ENCODE measurements at regions not wholly inside any gene's neighbourhood (a gene's known extent, or its start where the extent isn't known, plus 50 kb on each side); places are given as distances from the start of the nearest gene placed in this dataset.

DNA sequence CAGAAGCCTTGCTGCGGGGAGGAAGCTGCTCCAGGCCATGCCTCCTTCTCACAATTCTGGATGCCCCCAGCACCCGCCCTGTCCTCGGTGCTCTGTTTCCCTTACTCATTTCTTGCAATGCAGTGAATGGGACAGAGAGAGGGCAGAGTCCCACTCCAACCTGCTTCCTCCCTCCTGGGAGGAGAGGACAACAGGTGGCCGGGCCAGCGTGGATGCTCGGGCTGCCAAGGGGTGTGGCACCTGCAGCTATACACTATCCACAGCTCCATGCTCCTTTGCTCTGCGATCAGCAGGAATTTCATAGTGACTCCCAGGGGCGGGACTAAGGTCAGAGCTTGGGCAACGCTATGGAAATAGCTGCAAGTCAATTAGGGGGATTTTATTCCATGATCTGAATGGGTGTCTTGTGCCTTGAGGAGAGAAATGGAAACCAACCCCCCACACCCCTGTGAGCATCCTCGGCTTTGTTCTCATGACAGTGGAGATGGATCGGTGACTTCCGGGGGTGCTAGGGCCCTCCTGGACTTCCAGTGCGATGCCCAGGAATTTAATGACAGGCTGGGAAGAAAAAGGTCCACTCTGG lies 192.5 kb downstream of the MYLK4 start:
- BruUV-seq (replicated peaks): no TSS peak
- peaks cover under 1% of the 10 kb centered on the region; the same call in 1 of the 2 replicates for H3K4me1 ChIP-seq (ENCODE audit: insufficient read depth, low read length)
- ChIA-PET POLR2A (no interaction called here), CTCF (ENCODE audit: low intra/inter-chr PET ratio, low total read pairs) (no interaction called here)
- DNase-seq (ENCODE audit: low spot score) (no peak), FAIRE-seq (no peak), ATAC-seq (peak; percentile 29; the same call in 2 of the 3 replicates)
- WGBS (ENCODE audit: low lambda C conversion rate): 51% methylated on average over 13 of the region's 13 CpGs
- H3K36me3 ChIP-seq (replicated peaks in 1 of 2; ENCODE audit: control insufficient read depth in 1 of 2, insufficient read depth in 2 of 2, low read length in 2 of 2): no peaks in the 10 kb centered on the region
- no peak overlapping the region for H3K4me2 ChIP-seq (ENCODE audit: low read depth, low read length)
- H3K27me3 ChIP-seq (ENCODE audit: control insufficient read depth in 1 of 2, insufficient read depth in 2 of 2, low read length in 2 of 2): peaks cover 3 to 59% of the 10 kb centered on the region in 2 experiments; a peak in 4 of 5 replicates
- no peak overlapping the region for H3K9ac ChIP-seq (ENCODE audit: insufficient read depth, low read depth, low read length)
- in situ Hi-C loops (cut with HindIII; ENCODE audit: extremely low pct_ligation_motif_present, low pct_unique_long_range_greater_than_20kb) (no loop called here), intact Hi-C loops (cut with micrococcal nuclease; ENCODE audit: unreplicated experiment) (no loop called here)
- H3K27ac ChIP-seq (ENCODE audit: extremely low read length, insufficient read depth, low read length): no peak overlapping the region
- H3K9me3 ChIP-seq (ENCODE audit: low read length): no peaks in the 10 kb centered on the region
- H3K79me2 ChIP-seq (ENCODE audit: insufficient read depth, low read length): no peaks in the 10 kb centered on the region
- H2AFZ ChIP-seq (ENCODE audit: low read length): no peak overlapping the region
- H3K4me3 ChIP-seq (replicated peaks in 1 of 3; ENCODE audit: insufficient read depth in 1 of 3, low read depth in 2 of 3, low read length in 3 of 3): no peak overlapping the region
- H4K20me1 ChIP-seq (ENCODE audit: insufficient read depth, low read length): no peaks in the 10 kb centered on the region
- TF ChIP-seq, protein P1, sequence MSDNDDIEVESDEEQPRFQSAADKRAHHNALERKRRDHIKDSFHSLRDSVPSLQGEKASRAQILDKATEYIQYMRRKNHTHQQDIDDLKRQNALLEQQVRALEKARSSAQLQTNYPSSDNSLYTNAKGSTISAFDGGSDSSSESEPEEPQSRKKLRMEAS (IDR thresholded peaks at IDR 0.05): no peak
- TF ChIP-seq, protein P2, sequence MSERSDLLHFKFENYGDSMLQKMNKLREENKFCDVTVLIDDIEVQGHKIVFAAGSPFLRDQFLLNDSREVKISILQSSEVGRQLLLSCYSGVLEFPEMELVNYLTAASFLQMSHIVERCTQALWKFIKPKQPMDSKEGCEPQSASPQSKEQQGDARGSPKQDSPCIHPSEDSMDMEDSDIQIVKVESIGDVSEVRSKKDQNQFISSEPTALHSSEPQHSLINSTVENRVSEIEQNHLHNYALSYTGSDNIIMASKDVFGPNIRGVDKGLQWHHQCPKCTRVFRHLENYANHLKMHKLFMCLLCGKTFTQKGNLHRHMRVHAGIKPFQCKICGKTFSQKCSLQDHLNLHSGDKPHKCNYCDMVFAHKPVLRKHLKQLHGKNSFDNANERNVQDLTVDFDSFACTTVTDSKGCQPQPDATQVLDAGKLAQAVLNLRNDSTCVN (CRISPR knock-in tag; IDR thresholded peaks at IDR 0.05; ENCODE audit: borderline replicate concordance): no peak
- TF ChIP-seq, protein P3, sequence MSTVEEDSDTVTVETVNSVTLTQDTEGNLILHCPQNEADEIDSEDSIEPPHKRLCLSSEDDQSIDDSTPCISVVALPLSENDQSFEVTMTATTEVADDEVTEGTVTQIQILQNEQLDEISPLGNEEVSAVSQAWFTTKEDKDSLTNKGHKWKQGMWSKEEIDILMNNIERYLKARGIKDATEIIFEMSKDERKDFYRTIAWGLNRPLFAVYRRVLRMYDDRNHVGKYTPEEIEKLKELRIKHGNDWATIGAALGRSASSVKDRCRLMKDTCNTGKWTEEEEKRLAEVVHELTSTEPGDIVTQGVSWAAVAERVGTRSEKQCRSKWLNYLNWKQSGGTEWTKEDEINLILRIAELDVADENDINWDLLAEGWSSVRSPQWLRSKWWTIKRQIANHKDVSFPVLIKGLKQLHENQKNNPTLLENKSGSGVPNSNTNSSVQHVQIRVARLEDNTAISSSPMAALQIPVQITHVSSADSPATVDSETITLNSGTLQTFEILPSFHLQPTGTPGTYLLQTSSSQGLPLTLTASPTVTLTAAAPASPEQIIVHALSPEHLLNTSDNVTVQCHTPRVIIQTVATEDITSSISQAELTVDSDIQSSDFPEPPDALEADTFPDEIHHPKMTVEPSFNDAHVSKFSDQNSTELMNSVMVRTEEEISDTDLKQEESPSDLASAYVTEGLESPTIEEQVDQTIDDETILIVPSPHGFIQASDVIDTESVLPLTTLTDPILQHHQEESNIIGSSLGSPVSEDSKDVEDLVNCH (CRISPR knock-in tag; IDR thresholded peaks at IDR 0.05): no peak
- no peak for TF ChIP-seq TAF1 (CRISPR knock-in tag; IDR thresholded peaks at IDR 0.05)
- TF ChIP-seq HDAC1 (CRISPR knock-in tag; IDR thresholded peaks at IDR 0.05): no peak
- no peak for TF ChIP-seq ZFY (CRISPR knock-in tag; IDR thresholded peaks at IDR 0.05)
- TF ChIP-seq SP5 (CRISPR knock-in tag; IDR thresholded peaks at IDR 0.05; ENCODE audit: borderline replicate concordance, low read depth): no peak
- no peak for TF ChIP-seq ZNF30 (CRISPR knock-in tag; IDR thresholded peaks at IDR 0.05)
- TF ChIP-seq ZNF737 (CRISPR knock-in tag; IDR thresholded peaks at IDR 0.05; ENCODE audit: borderline replicate concordance): no peak
- no peak for TF ChIP-seq PHF20 (CRISPR knock-in tag; IDR thresholded peaks at IDR 0.05)
- TF ChIP-seq ZNF777 (CRISPR knock-in tag; IDR thresholded peaks at IDR 0.05): no peak
- TF ChIP-seq ZNF720 (CRISPR knock-in tag; IDR thresholded peaks at IDR 0.05): no peak
- no peak for TF ChIP-seq ZNF607 (CRISPR knock-in tag; IDR thresholded peaks at IDR 0.05; ENCODE audit: borderline replicate concordance)
- TF ChIP-seq RFX1 (IDR thresholded peaks at IDR 0.05): no peak
- no peak for TF ChIP-seq HOXA5 (CRISPR knock-in tag; IDR thresholded peaks at IDR 0.05)
- no peak for TF ChIP-seq GPN1 (CRISPR knock-in tag; IDR thresholded peaks at IDR 0.05; ENCODE audit: borderline replicate concordance)
- no peak for TF ChIP-seq ZNF713 (CRISPR knock-in tag; IDR thresholded peaks at IDR 0.05)
